Left renal cortex interstitium (tissue), 4 donors: ENCODE measurements at regions not wholly inside any gene's neighbourhood (a gene's known extent, or its start where the extent isn't known, plus 50 kb on each side); places are given as distances from the start of the nearest gene placed in this dataset.
"Not testable (repeated sequence)": the region's sequence is repeated elsewhere in the genome, so short reads cannot be mapped to it uniquely, and the experiment has no call there.

Experiments
- DNase-seq, 4 donors: peaks; one replicate each; pipeline ENCODE4 v3.0.0-alpha.2; 2013; ENCODE audit warnings: low read depth in 4 of 4, low spot score in 2 of 4, missing footprints in 1 of 4

- DNase-seq = no peak
Observed at GRCh38 chr18:78822171-78822948, 157.3 kb upstream of the SALL3 start.

- DNase-seq = no peak
Observed at GRCh38 chr18:78822949-78823285, 156.7 kb upstream of the SALL3 start.

GRCh38 chr18:78825168-78825567 lies 154.4 kb upstream of the SALL3 start:
- DNase-seq = no peak

DNA sequence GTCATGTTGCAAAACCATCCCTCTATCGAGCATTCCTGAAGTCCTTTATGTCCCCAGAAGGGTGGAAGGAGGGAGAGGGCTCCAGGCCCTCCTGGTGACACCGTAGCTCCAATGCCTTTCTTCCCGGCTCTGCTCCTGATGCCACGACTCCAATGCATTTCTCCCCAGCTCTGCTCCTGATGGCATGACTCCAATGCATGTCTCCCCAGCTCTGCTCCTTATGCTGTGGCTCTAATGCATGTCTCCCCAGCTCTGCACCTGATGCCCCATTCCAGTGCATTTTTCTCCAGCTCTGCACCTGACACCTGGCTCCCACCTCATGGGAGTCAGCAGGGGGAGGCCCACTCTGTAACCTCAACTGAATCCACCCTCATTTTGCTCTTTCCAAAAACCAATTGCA lies 153.0 kb upstream of the SALL3 start:
- no peak for DNase-seq

GRCh38 chr18:78827141-78827540 lies 152.5 kb upstream of the SALL3 start:
- no peak for DNase-seq

DNA sequence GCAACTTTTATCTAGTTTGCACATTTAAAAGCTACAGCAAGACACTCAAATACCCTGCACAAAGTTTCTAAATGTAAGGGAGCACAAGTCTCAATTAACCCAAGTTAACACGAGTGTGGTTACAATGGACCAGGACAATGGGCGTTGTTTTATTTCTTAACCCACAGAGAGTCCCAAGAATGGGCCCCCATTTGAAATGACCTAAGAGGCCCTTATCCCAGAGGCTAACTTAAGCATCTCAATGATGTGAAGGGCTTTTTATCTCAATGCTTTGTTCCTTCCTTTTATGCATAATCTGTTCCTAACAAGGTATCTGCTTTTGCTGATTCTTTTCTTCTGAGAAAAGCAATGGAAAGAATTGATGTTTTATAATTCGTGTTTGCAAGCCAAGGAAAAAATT lies 151.5 kb upstream of the SALL3 start:
- no peak for DNase-seq

DNA sequence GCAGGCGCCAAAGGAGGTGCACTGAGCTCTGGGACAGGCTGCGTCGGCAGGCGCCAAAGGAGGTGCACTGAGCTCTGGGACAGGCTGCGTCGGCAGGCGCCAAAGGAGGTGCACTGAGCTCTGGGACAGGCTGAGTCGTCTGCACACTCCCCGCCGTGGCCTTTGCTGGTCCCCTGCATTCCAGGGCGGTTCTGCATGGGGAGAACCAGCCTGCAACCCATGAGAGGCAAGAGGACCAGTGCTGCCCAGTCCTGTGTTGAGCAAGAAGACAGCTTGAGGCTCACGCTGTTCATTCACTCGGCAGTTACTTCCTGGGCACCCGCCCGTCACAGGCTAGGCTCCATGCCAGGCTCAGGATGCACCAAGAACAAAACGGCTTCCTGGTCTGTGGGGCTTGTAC lies 150.6 kb upstream of the SALL3 start:
- DNase-seq = not testable (repeated sequence)

DNA sequence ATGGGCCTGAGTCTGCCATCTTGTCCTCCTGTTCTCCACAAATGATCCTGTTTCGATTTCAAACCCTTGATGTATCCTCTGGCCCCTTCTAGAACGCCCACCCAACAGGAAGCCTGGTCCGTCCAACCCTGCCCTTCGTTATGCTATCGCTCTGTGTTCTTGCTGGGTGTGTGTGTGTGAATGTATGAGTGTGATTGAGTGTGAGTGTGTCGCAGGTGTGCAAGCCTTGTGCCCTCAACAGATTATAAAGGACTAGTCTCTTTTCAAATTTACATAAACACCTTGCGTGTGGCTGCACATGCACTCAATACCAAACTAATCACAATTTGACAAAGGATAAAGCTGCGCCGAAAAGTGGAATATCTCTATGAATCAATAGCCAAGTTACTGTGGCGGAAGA lies 149.5 kb upstream of the SALL3 start:
- DNase-seq = no peak

- DNase-seq = no peak
Observed at GRCh38 chr18:78830826-78831225, 148.8 kb upstream of the SALL3 start.

DNA sequence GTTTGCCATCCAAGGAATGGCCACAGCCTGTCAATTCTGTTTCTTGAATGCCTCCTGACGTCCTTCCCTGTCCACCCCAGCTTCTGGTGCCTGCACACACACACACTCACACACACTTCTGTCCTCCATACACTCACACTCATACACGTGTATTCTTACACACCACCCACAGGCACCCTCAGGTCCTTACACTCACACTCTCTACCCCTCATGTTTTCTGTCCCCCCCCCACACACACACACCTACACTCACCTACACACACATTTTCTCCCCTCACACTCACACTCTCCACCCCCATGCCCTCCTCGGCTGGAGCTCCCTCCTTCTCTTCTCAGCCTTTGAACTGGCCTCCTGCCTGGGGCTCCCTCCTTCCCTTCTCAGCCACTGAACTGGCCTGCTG lies 148.0 kb upstream of the SALL3 start:
- DNase-seq = no peak

DNA sequence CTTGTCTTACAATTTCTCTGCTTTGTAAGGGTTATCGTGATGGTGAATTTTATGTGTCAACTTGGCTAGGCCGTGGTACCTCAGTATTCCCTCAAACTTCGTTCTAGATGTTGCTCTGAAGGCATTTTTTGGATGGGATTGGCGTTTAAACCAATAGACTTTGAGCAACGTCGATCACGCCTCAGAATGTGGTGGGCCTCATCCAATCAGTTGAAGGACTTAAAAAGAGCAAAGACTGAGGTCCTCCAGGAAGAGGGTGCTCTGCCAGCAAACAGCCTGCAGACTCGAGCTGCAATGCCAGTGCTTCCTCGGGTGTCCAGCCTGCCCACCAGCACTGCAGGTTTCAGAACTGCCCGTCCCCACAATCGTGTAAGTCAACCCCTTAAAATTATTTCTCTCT lies 145.8 kb upstream of the SALL3 start:
- DNase-seq = no peak

- no peak for DNase-seq
Observed at GRCh38 chr18:78836838-78837237, 142.8 kb upstream of the SALL3 start.

DNA sequence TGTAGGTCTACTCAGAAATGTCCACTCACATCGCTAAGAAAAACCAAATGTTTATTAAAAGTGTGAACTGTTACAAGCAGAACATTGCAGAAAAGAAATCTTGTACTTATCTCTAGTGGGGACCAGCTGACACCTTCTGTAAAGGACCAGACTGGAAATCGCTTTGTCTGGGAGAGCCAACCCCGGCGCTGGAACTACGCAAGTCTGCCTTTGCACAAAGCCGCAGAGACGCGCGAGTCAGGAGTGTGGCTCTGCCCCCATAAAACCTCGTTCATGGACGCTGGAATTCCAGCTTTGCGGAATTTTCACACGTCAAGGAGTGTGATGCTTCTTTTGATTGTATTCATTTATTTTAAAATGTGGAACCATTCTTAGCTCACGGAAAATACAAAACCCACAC lies 141.9 kb upstream of the SALL3 start:
- DNase-seq = no peak

GRCh38 chr18:78838183-78838582 lies 141.4 kb upstream of the SALL3 start:
- DNase-seq = no peak

DNA sequence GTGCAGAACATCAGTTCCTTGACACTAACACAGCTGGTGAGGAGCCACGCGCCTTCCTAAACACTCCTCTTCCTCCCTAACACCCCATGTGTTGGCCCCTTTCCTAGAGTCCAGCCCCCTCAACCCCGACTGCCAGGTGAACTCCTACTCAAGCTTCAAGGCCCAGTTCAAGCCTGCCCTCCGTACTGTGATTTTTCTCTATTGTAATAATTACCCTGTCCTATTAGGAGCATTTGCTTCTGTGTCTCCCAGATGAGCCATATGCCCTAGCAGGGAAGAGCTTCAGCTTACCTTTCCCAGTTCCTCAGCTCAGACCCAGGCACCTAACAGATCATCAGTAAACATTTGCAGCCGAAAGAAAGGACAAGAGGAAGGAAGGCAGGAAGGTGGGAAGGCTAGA lies 130.6 kb upstream of the SALL3 start:
- no peak for DNase-seq

DNA sequence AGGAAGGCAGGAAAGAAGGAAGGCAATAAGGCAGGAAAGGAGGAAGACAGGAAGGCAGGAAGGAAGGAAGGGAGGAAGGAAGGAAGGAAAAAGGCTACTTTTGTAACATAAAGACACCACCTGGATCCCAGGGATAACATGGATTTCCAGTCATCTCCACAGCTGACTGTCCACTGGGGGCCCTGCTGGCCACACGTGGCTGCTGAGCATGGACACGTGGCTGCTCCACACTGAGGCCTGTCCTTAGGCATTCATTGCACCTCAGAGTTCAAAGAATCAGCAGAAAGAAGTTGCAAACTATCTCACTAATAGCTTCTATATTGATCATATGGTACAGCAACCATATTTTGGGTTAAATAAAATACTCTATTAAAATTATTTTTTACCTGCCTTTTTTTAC lies 130.2 kb upstream of the SALL3 start:
- DNase-seq = no peak

- no peak for DNase-seq
Observed at GRCh38 chr18:78853341-78853740, 126.3 kb upstream of the SALL3 start.

GRCh38 chr18:78855188-78855587 lies 124.4 kb upstream of the SALL3 start:
- DNase-seq = no peak

- no peak for DNase-seq
Observed at GRCh38 chr18:78856569-78857313, 122.9 kb upstream of the SALL3 start.

GRCh38 chr18:78857314-78858150 lies 122.1 kb upstream of the SALL3 start:
- DNase-seq = no peak

- no peak for DNase-seq
Observed at GRCh38 chr18:78859686-78860085, 119.9 kb upstream of the SALL3 start.

DNA sequence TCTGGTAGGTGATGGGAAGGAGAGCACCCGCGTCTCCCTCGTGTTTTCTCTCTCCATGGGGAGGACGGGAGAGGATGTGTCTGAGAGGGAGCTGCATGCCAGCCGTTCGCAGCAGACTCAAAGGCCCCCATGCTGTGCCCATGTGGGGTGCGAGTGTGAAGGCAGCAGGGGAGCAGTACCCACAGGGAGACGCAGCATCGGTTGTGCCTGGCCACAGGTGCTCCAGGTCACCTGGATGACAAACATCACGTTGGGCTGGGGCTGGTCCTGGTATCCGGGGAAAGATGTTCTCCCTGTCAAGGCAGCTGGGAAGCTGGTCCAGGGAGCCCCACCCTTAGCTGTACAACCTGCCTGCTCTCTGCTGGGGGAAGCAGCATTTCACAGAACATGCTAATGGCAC lies 119.5 kb upstream of the SALL3 start:
- DNase-seq = no peak
